SK-N-SH (cell line): ENCODE measurements at regions not wholly inside any gene's neighbourhood (a gene's known extent, or its start where the extent isn't known, plus 50 kb on each side); places are given as distances from the start of the nearest gene placed in this dataset.

Experiments
- EP300 ChIP-seq, 2 experiments: IDR thresholded peaks; 2 replicates each; pipeline versions ENCODE4 v1.4.0 to v1.6.1; 2012; ENCODE audit warnings: borderline replicate concordance in 1 of 2, low read depth in 1 of 2, low read length in 1 of 2
- GATA2 ChIP-seq: sonication (generic); formaldehyde crosslinking; IDR thresholded peaks from 2 replicates; pipeline ENCODE4 v1.5.0; 2020; ENCODE audit warnings: mild to moderate bottlenecking, missing genetic modification reagents
- POLR2AphosphoS5 ChIP-seq: IDR thresholded peaks from 2 replicates; pipeline ENCODE4 v1.6.1; 2012; ENCODE audit warnings: low read depth, low read length
- USF2 ChIP-seq: fragments of 150-350 bp; IDR thresholded peaks from 2 replicates; pipeline ENCODE4 v1.6.1; 2017; ENCODE audit warnings: antibody characterized with exemption, low read length, low read depth, borderline replicate concordance
- YY1 ChIP-seq: IDR thresholded peaks from 2 replicates; pipeline ENCODE4 v1.4.0; 2012; ENCODE audit warnings: low read depth, mild to moderate bottlenecking

GRCh38 chr10:3869036-3869435 lies 84.0 kb upstream of the KLF6 start:
- TF ChIP-seq POLR2AphosphoS5 (no peak), EP300 (IDR thresholded peaks at IDR 0.05; ENCODE audit: borderline replicate concordance in 1 of 2, low read depth in 1 of 2, low read length in 1 of 2) (no peak), USF2 (no peak), YY1 (no peak), GATA2 (no peak)
